HG02610 (cell line): ENCODE measurements at regions not wholly inside any gene's neighbourhood (a gene's known extent, or its start where the extent isn't known, plus 50 kb on each side); places are given as distances from the start of the nearest gene placed in this dataset.
A peak's percentile ranks its signal among the peaks of the same experiment; 100 is the strongest.

ENCODE experiments used
- ATAC-seq: cut with Tn5 transposase; IDR thresholded peaks from one replicate; pipeline ENCODE4 v1.9.1; 2021; ENCODE audit warnings: mild to moderate bottlenecking, moderate library complexity; ENCODE audit not compliant: unreplicated experiment

DNA sequence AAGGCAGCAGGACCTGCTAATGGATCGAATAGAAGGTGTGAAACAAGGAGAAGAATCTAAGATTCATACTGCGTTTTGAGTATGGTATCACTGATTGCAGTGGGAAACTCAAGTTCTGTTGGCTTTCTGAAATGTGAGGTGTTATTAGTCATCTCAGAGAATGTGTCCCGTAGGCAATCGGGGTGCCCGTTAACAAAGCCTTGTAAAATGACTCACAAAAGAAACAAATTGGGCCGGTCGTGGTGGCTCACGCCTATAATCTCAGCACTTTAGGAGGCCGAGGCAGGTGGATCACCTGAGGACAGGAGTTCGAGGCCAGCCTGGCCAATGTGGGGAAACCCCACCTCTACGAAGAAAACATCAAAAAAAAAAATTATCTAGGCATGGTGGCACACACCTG is 118.2 kb upstream of the C7orf33 start:
- ATAC-seq = no peak

GRCh38 chr7:148473703-148474480 is 116.7 kb upstream of the C7orf33 start:
- no peak for ATAC-seq

DNA sequence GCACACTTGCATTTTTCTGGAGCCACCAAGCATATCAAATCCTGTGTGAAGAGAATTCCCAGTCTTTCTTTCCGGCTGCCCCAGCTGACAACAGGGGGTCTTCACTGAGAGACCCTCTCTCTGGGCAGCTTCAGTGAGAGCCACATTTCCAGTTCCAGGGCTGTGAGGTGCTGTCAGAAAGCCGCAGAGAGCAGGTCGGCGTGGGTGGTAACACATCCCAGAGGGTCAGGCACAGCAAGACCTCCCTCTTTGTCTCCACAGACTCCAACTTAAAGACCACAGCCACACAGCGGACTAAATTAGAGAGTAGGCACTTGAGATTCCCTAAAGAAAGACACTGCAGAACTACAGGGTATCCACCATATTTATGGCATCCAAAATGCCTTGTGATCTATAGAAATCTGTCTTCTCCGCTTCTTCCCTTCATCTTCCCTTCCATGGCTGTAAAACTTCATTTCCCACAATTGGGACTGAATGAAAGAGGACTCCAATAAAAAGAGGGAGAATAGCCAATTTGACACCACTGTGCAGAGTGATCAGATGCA is 116.0 kb upstream of the C7orf33 start:
- no peak for ATAC-seq

DNA sequence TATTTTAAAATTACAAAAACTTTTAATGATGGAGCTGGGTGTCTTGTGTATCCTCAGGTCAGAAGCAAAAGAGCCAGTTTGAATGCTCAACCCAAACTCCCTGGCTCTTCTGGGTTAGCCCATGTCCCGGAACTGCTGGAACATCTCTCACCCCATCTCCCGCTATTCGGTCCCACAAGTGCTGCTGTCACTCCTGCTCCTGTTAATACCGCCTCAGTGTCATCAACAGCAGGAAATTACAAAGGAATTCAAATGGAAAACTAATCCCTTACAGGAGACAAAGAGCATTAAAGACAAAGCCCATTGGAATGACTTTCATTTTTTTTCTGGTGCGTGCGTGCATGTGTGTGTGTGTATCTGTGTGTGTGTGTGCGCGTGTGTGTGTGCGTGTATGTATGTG is 112.0 kb upstream of the C7orf33 start:
- ATAC-seq = no peak

- ATAC-seq = no peak
Observed at GRCh38 chr7:148480479-148481146, 110.0 kb upstream of the C7orf33 start.

- no peak for ATAC-seq
Observed at GRCh38 chr7:148481147-148481526, 109.4 kb upstream of the C7orf33 start.

DNA sequence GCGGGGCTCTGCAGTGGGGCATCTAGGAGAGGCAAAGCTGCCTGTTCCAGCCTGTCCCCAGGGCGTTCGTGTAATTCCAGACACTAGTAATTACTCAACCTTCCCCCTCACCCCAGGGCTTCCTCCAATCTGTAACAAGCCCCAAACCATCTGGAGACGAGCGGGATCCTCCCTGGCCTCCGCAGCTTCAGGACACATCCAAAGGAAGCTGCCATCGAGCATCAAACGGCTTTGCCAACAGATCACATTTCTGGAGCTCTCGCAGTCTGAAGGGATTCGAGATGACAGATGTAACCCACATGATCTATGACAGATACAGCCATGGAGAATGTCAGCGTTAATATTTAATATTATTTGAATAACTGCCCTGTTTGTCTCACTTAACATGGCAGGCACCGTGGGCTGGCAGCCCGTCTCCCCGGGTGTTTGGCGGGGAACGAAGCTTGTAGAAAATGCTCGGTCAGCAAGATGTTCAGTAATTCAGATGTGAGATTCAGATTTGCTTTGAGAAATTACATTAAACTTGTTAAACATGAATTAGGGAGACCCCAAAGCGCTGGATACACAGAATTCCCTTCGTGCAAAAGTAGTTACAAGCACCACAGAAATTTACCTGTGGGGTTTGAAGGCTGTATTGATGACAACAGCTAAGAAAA is 108.5 kb upstream of the C7orf33 start:
- ATAC-seq = no peak

GRCh38 chr7:148483515-148484308 is 106.9 kb upstream of the C7orf33 start:
- ATAC-seq = no peak

- ATAC-seq = no peak
Observed at GRCh38 chr7:148484486-148484885, 106.1 kb upstream of the C7orf33 start.

DNA sequence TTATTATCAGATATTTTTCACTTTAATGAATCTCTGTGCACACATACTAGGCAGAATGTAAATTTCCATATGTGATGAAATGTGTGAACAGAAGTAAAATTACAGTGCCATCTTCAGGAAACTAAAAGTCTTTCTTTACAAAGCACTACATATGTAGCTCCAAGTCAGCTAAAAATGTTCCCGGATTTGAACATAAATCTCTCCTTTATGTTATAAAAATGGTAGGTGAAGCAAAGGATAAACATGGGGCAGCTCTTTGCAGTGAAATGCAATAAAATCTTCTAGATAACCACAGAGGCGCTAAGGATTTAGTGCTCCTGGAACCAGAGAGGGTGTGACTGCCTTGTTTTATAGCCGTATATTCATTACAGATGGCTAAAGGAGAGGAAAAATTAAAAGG is 104.9 kb upstream of the C7orf33 start:
- no peak for ATAC-seq

GRCh38 chr7:148486937-148487336 is 103.6 kb upstream of the C7orf33 start:
- ATAC-seq = no peak

GRCh38 chr7:148487912-148488311 is 102.7 kb upstream of the C7orf33 start:
- ATAC-seq = no peak

DNA sequence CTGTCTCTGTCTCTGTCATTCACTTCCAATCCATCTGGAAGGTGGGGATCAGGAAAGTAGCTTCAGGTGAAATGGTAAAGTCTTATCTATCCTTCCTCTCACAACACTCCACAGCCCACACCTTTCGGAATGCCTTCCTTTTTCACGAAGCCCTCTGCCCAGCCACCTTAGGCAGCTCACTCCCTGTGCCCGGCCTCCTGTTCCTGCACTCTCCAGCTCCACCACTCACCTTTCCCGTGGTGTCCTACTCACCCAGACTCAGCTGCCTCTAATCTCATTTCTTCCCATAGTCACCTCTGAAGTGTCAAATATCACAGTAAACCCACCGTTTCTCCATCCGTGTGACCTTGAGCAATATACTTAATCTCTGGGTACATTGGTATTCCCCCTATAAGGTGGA is 100.9 kb upstream of the C7orf33 start:
- no peak for ATAC-seq

DNA sequence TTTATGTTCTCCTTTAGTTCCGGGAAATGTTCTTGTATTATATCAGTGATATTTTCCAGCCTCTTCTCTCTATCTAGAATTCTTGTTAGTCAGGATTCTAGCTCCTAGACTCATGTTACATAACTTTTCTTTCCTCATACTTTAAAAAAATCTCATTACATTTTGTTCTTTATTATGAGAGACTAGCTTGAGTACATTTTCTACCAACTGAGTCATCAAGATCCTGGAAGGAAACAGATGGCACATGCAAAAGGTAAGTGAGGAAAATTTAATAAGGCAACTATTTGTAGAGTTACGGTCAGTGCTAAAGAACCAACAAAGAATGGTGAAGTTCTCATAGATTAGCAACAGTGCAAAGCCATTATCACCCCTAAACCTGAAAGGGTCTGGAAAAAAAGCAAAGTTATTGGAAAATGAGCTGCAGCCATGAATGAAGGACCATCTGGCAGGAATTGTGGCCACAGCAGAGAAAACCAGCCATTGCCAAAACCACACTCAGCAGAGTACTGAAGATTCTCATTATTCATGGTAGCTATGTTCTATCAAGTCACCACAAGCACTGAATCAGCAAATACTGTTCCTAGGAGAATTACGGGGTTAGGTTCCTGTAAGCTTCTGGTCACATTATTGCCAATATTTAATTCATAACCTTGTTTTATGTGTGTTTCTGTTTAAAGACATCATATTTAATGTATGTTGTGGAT is 98.3 kb upstream of the C7orf33 start:
- ATAC-seq = no peak

- ATAC-seq = no peak
Observed at GRCh38 chr7:148495605-148496004, 95.0 kb upstream of the C7orf33 start.

DNA sequence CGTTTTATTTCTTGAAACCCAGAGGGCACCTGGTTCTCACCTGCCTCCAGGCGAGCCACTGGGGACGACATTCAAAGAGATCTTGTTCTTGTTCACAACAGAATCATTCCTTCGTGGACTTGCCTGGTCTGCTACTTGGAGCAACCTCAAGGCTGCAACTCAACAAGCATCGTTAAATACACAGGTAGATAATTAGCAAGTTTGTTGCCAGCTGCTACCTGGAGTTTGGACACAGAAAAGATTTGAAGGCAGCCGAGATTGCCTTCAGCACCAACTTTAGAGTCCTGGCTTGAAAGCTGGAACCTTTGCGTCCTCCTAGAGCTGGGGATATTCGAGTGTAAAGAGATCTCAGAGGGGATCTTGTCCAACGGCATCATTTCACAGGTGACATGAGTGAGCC is 89.6 kb upstream of the C7orf33 start:
- ATAC-seq = no peak

- ATAC-seq = no peak
Observed at GRCh38 chr7:148503900-148504487, 86.6 kb upstream of the C7orf33 start.

- no peak for ATAC-seq
Observed at GRCh38 chr7:148505645-148506375, 84.8 kb upstream of the C7orf33 start.

DNA sequence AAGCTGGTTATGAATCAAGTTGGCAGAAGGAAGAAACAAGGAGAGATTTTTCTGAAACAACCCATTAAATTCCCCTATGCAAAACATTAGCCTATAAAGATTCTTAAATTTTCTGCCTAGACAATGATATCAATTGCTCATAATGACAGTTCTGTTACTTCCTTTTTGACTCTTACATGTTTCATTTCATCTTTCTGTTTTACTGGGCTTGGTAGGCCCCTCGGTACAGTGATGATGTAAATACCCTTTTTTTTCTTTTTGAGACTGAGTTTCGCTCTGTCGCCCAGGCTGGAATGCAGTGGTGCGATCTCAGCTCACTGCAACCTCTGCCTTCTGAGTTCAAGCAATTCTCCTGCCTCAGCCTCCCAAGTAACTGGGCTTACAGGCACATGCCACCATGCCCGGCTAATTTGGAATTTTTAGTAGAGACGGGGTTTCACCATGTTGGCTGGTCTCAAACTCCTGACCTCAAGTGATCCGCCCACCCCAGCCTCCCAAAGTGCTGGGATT is 83.4 kb upstream of the C7orf33 start:
- peak; percentile 99 for ATAC-seq
